ENCODE measurements at regions not wholly inside any gene's neighbourhood (a gene's known extent, or its start where the extent isn't known, plus 50 kb on each side); places are given as distances from the start of the nearest gene placed in this dataset.

GRCh38 chr2:237198164-237198855, 112.6 kb downstream of the COPS8 start:
- no peak for TF ChIP-seq POLR2A (IDR thresholded peaks at IDR 0.05)
- TF ChIP-seq, protein P1, sequence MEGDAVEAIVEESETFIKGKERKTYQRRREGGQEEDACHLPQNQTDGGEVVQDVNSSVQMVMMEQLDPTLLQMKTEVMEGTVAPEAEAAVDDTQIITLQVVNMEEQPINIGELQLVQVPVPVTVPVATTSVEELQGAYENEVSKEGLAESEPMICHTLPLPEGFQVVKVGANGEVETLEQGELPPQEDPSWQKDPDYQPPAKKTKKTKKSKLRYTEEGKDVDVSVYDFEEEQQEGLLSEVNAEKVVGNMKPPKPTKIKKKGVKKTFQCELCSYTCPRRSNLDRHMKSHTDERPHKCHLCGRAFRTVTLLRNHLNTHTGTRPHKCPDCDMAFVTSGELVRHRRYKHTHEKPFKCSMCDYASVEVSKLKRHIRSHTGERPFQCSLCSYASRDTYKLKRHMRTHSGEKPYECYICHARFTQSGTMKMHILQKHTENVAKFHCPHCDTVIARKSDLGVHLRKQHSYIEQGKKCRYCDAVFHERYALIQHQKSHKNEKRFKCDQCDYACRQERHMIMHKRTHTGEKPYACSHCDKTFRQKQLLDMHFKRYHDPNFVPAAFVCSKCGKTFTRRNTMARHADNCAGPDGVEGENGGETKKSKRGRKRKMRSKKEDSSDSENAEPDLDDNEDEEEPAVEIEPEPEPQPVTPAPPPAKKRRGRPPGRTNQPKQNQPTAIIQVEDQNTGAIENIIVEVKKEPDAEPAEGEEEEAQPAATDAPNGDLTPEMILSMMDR (IDR thresholded peaks at IDR 0.05), result no peak
- TF ChIP-seq EP300 (IDR thresholded peaks at IDR 0.05; ENCODE audit: low read depth), result no peak

All from transverse colon (tissue), 3 donors.